22Rv1 (cell line): ENCODE measurements at regions not wholly inside any gene's neighbourhood (a gene's known extent, or its start where the extent isn't known, plus 50 kb on each side); places are given as distances from the start of the nearest gene placed in this dataset.

Experiments
- ZFX ChIP-seq: fragments of 450-650 bp; IDR thresholded peaks from 2 replicates; pipeline ENCODE4 v1.6.1; 2017; ENCODE audit warnings: antibody characterized with exemption, borderline replicate concordance
- TF ChIP-seq, protein P1 (sequence below): fragments of 450-650 bp; IDR thresholded peaks from 2 replicates; pipeline ENCODE4 v1.5.1; 2017; ENCODE audit warnings: mild to moderate bottlenecking

DNA sequence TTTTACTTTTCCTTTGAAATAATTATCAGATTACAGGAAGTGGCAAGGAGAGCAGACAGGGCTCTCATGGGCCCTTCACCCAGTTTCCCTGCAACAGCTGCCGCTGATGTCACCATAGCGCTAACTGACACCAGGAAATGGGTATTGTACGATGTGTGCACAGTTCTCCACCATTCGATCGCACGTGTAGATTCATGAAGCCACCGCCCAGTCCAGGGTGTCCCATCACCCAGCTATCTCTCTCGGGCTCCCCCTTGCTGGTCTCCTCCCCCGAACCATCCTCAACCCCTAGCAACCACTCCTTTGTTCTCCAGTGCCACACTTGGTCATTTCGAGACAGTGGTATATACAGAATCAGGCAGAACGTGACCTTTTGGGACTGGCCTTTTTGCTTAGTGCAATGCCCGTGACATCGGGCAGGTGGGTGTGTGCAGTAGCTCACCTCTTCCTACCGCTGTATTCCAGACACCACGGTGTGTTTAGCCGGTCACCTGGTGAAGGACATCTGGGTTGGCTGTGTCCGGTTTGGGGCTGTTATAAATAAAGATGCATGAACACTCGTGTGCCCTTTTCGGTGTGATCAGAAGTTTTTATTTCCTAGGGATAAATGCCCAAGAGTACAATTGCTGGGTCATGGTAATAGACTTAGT is 118.4 kb downstream of the CRYAA start:
- TF ChIP-seq, protein P1, sequence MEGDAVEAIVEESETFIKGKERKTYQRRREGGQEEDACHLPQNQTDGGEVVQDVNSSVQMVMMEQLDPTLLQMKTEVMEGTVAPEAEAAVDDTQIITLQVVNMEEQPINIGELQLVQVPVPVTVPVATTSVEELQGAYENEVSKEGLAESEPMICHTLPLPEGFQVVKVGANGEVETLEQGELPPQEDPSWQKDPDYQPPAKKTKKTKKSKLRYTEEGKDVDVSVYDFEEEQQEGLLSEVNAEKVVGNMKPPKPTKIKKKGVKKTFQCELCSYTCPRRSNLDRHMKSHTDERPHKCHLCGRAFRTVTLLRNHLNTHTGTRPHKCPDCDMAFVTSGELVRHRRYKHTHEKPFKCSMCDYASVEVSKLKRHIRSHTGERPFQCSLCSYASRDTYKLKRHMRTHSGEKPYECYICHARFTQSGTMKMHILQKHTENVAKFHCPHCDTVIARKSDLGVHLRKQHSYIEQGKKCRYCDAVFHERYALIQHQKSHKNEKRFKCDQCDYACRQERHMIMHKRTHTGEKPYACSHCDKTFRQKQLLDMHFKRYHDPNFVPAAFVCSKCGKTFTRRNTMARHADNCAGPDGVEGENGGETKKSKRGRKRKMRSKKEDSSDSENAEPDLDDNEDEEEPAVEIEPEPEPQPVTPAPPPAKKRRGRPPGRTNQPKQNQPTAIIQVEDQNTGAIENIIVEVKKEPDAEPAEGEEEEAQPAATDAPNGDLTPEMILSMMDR = no peak
- TF ChIP-seq ZFX = no peak
